Suprapubic skin (tissue), 4 donors: ENCODE measurements at regions not wholly inside any gene's neighbourhood (a gene's known extent, or its start where the extent isn't known, plus 50 kb on each side); places are given as distances from the start of the nearest gene placed in this dataset.

Experiments used
- DNase-seq, 2 donors: peaks; one replicate each; pipeline ENCODE4 v3.0.0-alpha.2; 2019; ENCODE audit warnings: low spot score in 2 of 2
- H3K27ac ChIP-seq: fragments of 200-600 bp; sonication (generic); one replicate; pipeline ENCODE4 v1.5.1; 2019
- H3K27me3 ChIP-seq: fragments of 200-600 bp; sonication (generic); one replicate; pipeline ENCODE4 v1.5.1; 2019
- H3K36me3 ChIP-seq: fragments of 200-600 bp; sonication (generic); one replicate; pipeline ENCODE4 v1.5.1; 2019
- H3K4me1 ChIP-seq: fragments of 200-600 bp; sonication (generic); one replicate; pipeline ENCODE4 v1.5.1; 2019
- H3K4me3 ChIP-seq: fragments of 200-600 bp; sonication (generic); one replicate; pipeline ENCODE4 v1.5.1; 2019; ENCODE audit warnings: mild to moderate bottlenecking
- H3K9me3 ChIP-seq: fragments of 200-600 bp; sonication (generic); one replicate; pipeline ENCODE4 v1.5.1; 2019
- EP300 ChIP-seq: sonication (generic); formaldehyde crosslinking; IDR thresholded peaks from one replicate; pipeline ENCODE4 v1.6.1; 2017; ENCODE audit warnings: antibody characterized with exemption
- POLR2A ChIP-seq, 2 donors: fragments of 450-650 bp; IDR thresholded peaks; one replicate each; pipeline ENCODE4 v1.6.1; 2017; ENCODE audit warnings: antibody characterized with exemption in 2 of 2, mild to moderate bottlenecking in 2 of 2, moderate library complexity in 2 of 2
- POLR2AphosphoS5 ChIP-seq, 3 donors: sonication (generic); formaldehyde crosslinking; IDR thresholded peaks; one replicate each; pipeline ENCODE4 v1.6.1; 2017; ENCODE audit warnings: antibody characterized with exemption in 3 of 3
- WGBS: methylation state at CpG from one replicate; pipeline ENCODE4 v1.1.5; 2018; 5-methylcytosine and 5-hydroxymethylcytosine counted together
- TF ChIP-seq, protein P1 (sequence below), 2 donors: fragments of 200-600 bp in 1 of 2; fragments of 450-650 bp in 1 of 2; sonication (generic) in 1 of 2; IDR thresholded peaks; one replicate each; pipeline ENCODE4 v1.5.1; 2016 to 2019; ENCODE audit warnings: antibody characterized with exemption in 2 of 2, mild to moderate bottlenecking in 1 of 2, moderate library complexity in 1 of 2

DNA sequence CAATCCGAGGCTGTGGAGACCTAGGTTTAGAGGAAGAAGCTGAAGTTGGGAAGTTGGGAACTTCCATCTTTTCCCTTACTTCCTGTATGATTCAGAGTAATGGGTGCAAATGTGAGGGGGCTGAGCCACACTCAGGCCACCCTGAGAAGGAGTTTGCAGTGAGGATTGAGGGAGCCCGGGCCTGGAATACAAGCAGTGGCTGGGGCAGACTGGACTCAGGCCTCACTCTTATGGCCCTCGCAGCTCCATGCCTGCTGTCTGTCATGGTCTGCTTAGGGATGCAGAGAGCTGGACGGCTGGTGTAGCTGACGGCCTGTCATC is 73.7 kb upstream of the RAB4A start:
- no peak overlapping the region for H3K4me3 ChIP-seq
- 90% methylated on average over 5 of the region's 5 CpGs for WGBS
- no peaks in the 10 kb centered on the region for H3K27me3 ChIP-seq
- H3K36me3 ChIP-seq, result no peaks in the 10 kb centered on the region
- TF ChIP-seq EP300, result no peak
- peaks cover 12% of the 10 kb centered on the region for H3K4me1 ChIP-seq
- no peak overlapping the region for H3K27ac ChIP-seq
- no peaks in the 10 kb centered on the region for H3K9me3 ChIP-seq
- DNase-seq, result no peak

DNA sequence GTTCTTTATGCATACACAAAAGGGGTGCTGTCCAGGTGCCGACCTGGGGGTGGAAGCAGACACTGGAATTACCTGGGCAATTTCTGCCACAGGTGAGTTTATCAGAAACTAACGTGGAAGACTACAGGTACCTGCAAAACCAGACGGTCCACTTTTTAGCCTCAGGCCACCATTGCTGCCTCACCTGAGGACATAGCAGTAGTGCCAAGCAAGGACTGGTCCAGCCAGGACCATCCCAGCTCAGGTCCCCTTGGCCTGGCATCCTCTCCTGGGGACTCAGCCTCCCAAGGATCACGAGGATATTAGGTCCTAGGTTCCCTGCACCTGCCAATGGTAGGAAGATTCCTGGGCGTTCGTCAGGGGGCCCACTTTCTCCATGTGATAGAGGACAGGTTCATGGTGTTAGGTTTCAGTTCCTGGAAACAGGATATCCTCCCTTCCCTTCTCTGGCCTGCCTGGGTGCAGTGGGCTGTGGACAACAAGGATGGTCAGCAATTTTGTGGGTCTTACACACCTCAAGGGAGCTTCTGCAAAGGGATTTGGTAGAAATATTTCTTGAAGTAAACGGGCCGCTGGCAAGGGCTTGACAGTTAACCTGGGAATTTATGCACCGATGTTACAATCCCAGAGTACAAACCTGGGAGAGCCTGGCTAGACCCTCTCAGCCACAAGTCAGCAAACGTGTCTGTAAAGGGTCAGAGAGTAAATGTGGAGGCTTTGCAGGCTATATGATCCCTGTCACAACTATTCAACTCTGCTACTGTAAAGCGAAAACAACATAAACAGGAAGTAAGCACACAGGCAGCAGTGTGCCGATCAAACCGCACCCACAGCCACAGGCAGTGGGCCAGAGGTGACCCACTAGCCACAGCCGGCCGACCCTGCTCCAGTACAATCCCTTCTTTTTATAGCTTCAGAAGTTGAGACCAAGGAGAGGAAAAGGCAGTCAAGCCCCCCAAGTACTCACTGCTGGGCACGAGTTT is 71.4 kb upstream of the RAB4A start:
- Histone ChIP-seq H3K27ac (peak overlapping the region; percentile 9), H3K27me3 (no peaks in the 10 kb centered on the region), H3K4me3 (no peak overlapping the region), H3K36me3 (no peaks in the 10 kb centered on the region), H3K9me3 (no peaks in the 10 kb centered on the region), H3K4me1 (peaks cover 10% of the 10 kb centered on the region)
- TF ChIP-seq, protein P1, sequence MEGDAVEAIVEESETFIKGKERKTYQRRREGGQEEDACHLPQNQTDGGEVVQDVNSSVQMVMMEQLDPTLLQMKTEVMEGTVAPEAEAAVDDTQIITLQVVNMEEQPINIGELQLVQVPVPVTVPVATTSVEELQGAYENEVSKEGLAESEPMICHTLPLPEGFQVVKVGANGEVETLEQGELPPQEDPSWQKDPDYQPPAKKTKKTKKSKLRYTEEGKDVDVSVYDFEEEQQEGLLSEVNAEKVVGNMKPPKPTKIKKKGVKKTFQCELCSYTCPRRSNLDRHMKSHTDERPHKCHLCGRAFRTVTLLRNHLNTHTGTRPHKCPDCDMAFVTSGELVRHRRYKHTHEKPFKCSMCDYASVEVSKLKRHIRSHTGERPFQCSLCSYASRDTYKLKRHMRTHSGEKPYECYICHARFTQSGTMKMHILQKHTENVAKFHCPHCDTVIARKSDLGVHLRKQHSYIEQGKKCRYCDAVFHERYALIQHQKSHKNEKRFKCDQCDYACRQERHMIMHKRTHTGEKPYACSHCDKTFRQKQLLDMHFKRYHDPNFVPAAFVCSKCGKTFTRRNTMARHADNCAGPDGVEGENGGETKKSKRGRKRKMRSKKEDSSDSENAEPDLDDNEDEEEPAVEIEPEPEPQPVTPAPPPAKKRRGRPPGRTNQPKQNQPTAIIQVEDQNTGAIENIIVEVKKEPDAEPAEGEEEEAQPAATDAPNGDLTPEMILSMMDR (IDR thresholded peaks at IDR 0.05), result no peak
- TF ChIP-seq EP300, result no peak
- TF ChIP-seq POLR2A (IDR thresholded peaks at IDR 0.05), result no peak
- TF ChIP-seq POLR2AphosphoS5 (IDR thresholded peaks at IDR 0.05), result no peak
- 52% methylated on average over 15 of the region's 16 CpGs for WGBS
- DNase-seq, result no peak

DNA sequence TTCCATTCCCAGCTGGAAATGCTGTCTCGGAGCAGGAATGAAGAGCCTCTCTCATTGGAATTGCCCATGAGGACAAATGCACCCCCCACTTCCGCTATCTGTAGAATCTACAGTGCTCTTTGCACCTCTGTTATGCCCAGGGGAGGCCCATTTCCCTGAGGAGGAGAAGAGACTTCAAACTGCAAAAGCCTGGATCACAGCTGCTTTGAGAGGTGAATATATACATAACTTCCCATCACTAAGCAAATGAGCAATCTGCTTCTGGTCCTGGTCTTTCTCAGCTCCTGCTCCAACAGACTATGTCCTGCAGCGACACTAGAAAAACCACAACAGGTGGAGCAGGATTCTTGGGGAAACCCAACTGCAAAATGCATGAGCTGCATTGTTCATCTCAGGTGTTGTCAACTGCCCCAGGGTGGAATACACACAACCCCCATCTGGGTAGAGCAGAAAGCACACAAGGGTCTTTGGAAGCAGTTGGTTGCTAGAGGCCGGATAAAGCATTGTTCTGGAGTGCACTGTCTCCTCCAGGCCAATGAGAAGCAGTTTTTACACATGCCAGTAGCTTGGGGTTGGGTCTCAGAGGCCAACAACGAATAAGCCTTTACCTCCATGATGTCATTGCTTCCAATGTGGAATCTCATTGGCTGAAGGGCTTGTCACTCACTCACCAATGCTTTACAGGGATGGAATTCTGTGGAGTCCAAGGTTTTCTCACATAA is 67.7 kb upstream of the RAB4A start:
- H3K36me3 ChIP-seq, result no peaks in the 10 kb centered on the region
- no peak for TF ChIP-seq POLR2AphosphoS5 (IDR thresholded peaks at IDR 0.05)
- H3K27me3 ChIP-seq, result no peaks in the 10 kb centered on the region
- 82% methylated on average over 5 of the region's 5 CpGs for WGBS
- H3K9me3 ChIP-seq, result no peaks in the 10 kb centered on the region
- no peak for DNase-seq
- H3K4me1 ChIP-seq, result peaks cover 18% of the 10 kb centered on the region
- H3K4me3 ChIP-seq, result no peak overlapping the region
- H3K27ac ChIP-seq, result no peak overlapping the region

DNA sequence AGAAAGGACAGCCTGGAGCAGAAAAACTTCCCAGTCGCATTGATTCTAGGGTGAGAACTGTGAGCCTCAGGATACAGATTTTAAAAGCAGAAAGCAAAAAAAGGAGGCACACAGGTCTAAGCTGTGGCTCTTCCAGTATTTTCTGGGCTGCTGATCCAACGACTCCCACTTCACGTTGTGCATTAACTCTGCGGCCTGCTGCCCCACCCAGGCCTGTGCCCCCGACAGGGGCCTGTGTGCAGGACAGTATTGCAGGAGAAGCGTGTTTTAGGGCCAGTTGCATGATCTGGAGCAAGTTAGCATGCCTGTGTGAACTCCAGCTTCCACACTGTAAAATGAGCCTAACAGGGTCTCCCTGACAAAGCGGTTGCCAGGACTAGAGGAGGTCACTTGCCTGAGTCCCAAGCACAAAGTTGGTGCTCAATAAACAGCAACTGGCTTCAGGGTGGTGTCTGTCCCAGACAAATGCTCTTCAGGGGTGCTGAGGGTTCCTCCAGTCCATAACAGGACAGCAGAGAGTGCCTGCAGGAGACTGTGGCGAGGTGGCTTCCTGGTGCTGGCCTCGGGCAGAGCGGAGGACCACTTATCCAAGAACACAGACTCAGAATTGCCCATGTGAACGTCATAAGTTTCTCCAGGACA is 66.8 kb upstream of the RAB4A start:
- no peak for DNase-seq
- Histone ChIP-seq H3K27me3 (no peaks in the 10 kb centered on the region), H3K9me3 (no peaks in the 10 kb centered on the region), H3K27ac (no peak overlapping the region), H3K4me1 (peaks cover 18% of the 10 kb centered on the region), H3K36me3 (no peaks in the 10 kb centered on the region), H3K4me3 (no peak overlapping the region)
- TF ChIP-seq POLR2AphosphoS5 (IDR thresholded peaks at IDR 0.05) (no peak), EP300 (no peak)
- TF ChIP-seq, protein P1 (IDR thresholded peaks at IDR 0.05), result no peak
- WGBS, result 90% methylated on average over 11 of the region's 11 CpGs

DNA sequence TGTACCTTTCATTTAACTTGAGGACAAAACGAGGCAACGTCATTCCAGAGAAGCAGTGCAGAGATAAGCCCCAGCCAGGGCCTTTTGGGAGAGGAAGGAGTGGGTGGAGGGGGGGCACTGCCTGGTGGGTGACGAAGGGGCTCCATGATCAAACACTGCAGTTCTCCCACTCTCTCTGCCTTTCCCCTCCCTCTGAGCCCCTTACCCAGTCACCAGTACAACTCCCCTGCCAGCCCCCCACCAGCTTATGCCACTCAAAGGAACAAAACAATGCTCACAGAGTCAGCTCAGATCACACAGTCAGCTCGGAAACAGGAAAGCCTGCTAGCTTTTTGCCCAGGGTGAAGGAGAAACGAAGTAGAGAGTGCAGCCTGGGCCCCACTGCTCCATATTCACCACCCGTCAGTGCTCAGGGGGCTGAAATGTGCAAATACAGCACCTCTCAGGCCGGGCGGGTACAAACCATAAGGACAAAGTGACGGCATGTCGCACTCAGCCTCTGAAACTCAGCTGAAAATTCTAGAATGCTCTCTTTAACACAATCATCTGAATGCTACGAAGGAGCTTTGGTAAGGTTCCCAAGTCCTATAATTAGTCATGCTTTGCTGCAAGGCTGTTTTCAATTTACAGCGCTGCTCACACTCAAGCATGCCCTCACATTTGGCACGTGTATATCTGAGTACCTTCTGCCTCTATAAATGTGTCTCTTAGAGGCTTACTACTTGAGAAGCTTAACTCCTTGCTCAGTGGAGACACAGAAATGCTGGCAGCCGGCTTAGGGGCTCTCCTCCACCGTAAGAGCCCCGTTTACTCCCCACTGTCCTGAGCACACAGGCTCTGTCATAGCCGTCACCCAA is 65.8 kb upstream of the RAB4A start:
- H3K4me1 ChIP-seq, result peaks cover 13% of the 10 kb centered on the region
- peak overlapping the region; percentile 57 for H3K27ac ChIP-seq
- no peaks in the 10 kb centered on the region for H3K27me3 ChIP-seq
- no peak overlapping the region for H3K4me3 ChIP-seq
- no peak for DNase-seq
- TF ChIP-seq EP300, result no peak
- TF ChIP-seq, protein P1 (IDR thresholded peaks at IDR 0.05), result no peak
- TF ChIP-seq POLR2A (IDR thresholded peaks at IDR 0.05), result no peak
- TF ChIP-seq POLR2AphosphoS5 (IDR thresholded peaks at IDR 0.05), result no peak
- H3K36me3 ChIP-seq, result no peaks in the 10 kb centered on the region
- no peaks in the 10 kb centered on the region for H3K9me3 ChIP-seq
- WGBS, result 37% methylated on average over 17 of the region's 17 CpGs
